HEK293T (cell line): ENCODE measurements at regions not wholly inside any gene's neighbourhood (a gene's known extent, or its start where the extent isn't known, plus 50 kb on each side); places are given as distances from the start of the nearest gene placed in this dataset.

Experiments
- BHLHE40 ChIP-seq: fragments of 450-650 bp; IDR thresholded peaks from 2 replicates; pipeline ENCODE4 v1.6.1; 2016; ENCODE audit warnings: mild to moderate bottlenecking, moderate library complexity, borderline replicate concordance
- FOXA1 ChIP-seq: fragments of 450-650 bp; IDR thresholded peaks from 2 replicates; pipeline ENCODE4 v1.6.1; 2016; ENCODE audit warnings: mild to moderate bottlenecking
- FOXM1 ChIP-seq: fragments of 450-650 bp; IDR thresholded peaks from 2 replicates; pipeline ENCODE4 v1.6.1; 2017; ENCODE audit warnings: mild to moderate bottlenecking, borderline replicate concordance
- HDGF ChIP-seq: fragments of 450-650 bp; IDR thresholded peaks from 2 replicates; pipeline ENCODE4 v1.6.1; 2017; ENCODE audit warnings: antibody characterized with exemption, borderline replicate concordance
- L3MBTL2 ChIP-seq: fragments of 450-650 bp; conservative IDR thresholded peaks from 2 replicates; pipeline ENCODE4 v1.6.1; 2016; ENCODE audit warnings: mild to moderate bottlenecking
- LEF1 ChIP-seq: fragments of 450-650 bp; IDR thresholded peaks from 2 replicates; pipeline ENCODE4 v1.6.1; 2017; ENCODE audit warnings: mild to moderate bottlenecking, borderline replicate concordance
- SP1 ChIP-seq: fragments of 450-650 bp; IDR thresholded peaks from 2 replicates; pipeline ENCODE4 v1.6.1; 2017
- SUZ12 ChIP-seq: fragments of 450-650 bp; IDR thresholded peaks from 2 replicates; pipeline ENCODE4 v1.6.1; 2016; ENCODE audit warnings: mild to moderate bottlenecking
- TARDBP ChIP-seq: fragments of 450-650 bp; IDR thresholded peaks from 2 replicates; pipeline ENCODE4 v1.6.1; 2016
- ZNF384 ChIP-seq: fragments of 450-650 bp; IDR thresholded peaks from 2 replicates; pipeline ENCODE4 v1.6.1; 2016
- TF ChIP-seq, protein P1 (sequence below): fragments of 450-650 bp; IDR thresholded peaks from 2 replicates; pipeline ENCODE4 v1.6.1; 2016

GRCh38 chr11:130995266-130995665 lies 79.0 kb upstream of the SNX19 start:
- no peak for TF ChIP-seq L3MBTL2
- TF ChIP-seq, protein P1, sequence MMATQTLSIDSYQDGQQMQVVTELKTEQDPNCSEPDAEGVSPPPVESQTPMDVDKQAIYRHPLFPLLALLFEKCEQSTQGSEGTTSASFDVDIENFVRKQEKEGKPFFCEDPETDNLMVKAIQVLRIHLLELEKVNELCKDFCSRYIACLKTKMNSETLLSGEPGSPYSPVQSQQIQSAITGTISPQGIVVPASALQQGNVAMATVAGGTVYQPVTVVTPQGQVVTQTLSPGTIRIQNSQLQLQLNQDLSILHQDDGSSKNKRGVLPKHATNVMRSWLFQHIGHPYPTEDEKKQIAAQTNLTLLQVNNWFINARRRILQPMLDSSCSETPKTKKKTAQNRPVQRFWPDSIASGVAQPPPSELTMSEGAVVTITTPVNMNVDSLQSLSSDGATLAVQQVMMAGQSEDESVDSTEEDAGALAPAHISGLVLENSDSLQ: no peak
- no peak for TF ChIP-seq SUZ12
- TF ChIP-seq FOXM1: no peak
- no peak for TF ChIP-seq TARDBP
- no peak for TF ChIP-seq FOXA1
- no peak for TF ChIP-seq BHLHE40
- TF ChIP-seq LEF1: no peak
- no peak for TF ChIP-seq ZNF384
- TF ChIP-seq HDGF: no peak
- TF ChIP-seq SP1: no peak
